UCSD-AML1 (cell line): ENCODE measurements at regions not wholly inside any gene's neighbourhood (a gene's known extent, or its start where the extent isn't known, plus 50 kb on each side); places are given as distances from the start of the nearest gene placed in this dataset.
"Not testable (repeated sequence)": the region's sequence is repeated elsewhere in the genome, so short reads cannot be mapped to it uniquely, and the experiment has no call there.

Source experiments
- DNase-seq: peaks from one replicate; lab custom pipeline; 2025; ENCODE audit not compliant: unreplicated experiment; lab: John Stamatoyannopoulos, UW

DNA sequence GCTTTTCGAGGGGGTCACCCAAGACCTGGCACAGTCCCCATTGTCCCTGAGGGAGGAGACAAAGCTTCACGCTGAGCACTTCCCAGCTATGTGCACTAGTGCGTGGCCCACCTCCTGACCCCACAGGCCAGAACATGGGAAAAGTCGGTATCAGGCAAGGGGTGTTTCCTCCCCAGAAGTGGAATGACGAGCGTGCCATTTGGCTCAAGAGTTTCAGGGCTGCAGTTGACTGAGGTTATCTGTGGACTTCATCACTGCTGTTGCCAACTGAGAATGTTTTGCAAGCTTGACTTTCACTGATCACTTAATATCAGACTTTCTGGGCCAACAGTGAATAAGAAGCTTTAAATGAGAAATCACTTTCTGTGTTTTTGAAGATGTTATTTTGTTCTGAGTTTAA is 137.0 kb upstream of the AFDN start:
- DNase-seq = no peak

GRCh38 chr6:167690167-167690922 is 136.4 kb upstream of the AFDN start:
- not testable (repeated sequence) for DNase-seq

- DNase-seq = no peak
Observed at GRCh38 chr6:167690931-167691330, 135.8 kb upstream of the AFDN start.

DNA sequence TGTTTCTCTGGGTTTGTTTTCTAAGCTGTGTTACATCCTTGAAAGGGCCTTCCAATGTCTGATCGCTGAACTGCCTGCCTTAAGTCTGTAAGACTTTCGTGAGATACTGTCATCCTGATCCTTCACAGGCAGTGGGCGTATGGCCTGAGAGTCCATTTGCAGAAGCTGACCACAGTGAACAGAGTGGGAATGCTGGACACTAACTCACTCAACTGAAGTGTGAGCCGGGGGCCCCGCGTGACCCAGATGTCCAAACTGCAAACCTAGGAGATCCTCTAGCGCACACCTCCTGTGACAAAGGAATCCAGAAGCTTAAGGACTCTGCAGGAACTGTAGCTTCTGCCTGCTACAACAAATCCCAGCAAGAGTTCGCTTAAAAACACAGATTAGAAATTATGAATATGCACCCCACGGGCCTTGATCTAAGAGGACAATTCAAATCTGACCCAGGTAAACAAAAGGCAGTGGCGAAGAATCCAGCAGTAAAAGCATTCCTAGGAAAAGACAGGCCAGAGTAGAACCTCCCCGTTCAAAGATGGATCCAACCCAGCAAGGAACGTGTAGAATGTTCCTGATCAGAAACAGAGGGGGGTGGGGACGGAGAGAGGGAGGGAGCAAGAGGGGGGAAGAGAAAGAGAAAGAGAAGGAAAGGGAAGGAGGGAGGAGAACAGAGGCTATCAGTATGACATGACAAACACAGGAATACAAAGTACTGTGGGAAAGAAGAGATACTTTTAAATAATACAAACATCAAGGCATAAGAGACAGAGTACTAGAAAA is 135.0 kb upstream of the AFDN start:
- no peak for DNase-seq

DNA sequence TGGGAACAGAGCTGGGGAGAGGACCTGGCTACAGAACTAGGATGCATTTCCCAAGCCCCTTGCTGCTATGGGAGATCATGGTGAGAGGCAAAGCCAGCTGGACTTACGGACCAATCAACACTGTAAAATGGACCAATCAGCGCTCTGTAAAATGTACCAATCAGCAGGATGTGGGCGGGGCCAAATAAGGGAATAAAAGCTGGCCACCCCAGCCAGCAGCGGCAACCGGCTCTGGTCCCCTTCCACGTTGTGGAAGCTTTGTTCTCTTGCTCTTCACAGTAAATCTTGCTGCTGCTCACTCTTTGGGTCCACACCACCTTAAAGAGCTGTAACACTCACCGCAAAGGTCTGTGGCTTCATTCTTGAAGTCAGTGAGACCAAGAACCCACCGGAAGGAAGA is 133.2 kb upstream of the AFDN start:
- not testable (repeated sequence) for DNase-seq

- no peak for DNase-seq
Observed at GRCh38 chr6:167695831-167696230, 130.9 kb upstream of the AFDN start.

DNA sequence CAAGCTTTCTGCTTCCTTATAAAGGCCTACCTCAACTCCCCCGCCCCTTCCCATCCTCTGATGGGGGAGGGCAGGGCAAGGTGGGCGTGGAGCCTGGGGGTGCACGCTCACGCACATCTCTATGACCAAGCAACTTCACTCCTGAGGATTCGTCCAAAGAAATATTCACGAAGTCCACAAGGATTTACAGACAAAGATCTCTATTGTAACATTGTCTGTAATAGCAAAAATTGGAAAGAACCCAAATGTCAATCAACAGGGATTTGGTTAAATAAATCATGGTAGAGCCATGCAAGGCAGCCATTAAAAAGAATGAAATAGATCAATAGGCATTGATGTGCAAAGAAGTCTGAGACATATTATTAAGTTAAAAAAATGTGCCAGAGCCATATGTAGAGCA is 130.4 kb upstream of the AFDN start:
- no peak for DNase-seq

GRCh38 chr6:167697316-167697715 is 129.4 kb upstream of the AFDN start:
- DNase-seq = no peak

DNA sequence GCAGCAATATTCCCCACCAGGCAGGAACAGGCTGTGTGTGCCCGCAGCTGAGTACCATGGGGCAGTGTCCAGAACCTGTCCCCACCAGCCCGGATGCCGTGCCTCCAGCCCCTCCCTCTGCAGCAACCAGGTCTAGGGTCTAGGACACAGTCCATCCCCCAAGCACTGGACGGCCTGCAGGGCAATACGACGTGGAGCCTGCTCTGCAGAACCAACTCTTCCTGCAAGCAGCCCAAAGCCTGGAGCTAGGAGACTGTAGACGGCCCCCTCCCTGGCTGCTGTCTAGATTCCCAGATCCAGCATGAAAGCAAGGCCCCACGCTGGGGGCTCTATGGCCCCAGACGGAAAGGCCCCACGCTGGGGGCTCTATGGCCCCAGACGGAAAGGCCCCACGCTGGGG is 128.2 kb upstream of the AFDN start:
- no peak for DNase-seq

DNA sequence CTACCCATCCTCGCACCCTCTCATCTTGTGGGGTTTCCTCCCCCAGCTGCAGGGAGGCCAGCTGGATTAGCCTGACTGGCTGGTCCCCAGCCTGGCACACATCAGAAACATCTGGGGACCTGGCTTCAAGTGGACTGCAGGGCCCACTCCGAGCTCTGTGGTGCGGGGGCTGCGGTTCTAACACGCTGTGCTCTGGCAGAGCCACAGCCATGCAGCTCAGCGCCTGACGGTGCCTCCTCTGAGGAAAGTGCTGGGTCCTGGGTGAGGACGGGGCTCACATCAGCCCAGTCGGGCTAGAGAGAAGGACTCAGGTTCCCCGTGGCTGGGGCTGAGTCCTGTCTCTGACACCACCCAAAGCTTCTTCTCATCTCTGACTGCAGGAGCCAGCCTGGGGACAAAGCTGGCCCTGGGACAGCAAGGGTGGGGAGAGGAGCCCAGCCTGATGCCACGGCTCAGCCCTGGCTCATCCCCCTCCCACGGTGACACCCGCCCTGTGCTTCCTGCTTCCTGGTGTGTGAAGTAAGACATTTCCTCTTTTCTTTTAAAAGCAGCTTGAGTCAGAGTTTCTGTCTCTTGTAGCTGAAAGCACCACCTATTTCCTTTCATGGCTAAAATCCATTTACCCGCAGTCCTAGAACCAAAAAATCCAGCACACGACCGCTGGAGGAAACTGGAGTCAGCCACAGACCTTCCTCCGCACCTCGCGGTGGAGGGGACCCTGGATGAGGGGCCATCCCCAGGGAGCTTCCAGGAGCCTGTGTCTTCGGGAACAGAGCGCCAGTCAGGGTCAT is 127.4 kb upstream of the AFDN start:
- DNase-seq = peak; percentile 79

DNA sequence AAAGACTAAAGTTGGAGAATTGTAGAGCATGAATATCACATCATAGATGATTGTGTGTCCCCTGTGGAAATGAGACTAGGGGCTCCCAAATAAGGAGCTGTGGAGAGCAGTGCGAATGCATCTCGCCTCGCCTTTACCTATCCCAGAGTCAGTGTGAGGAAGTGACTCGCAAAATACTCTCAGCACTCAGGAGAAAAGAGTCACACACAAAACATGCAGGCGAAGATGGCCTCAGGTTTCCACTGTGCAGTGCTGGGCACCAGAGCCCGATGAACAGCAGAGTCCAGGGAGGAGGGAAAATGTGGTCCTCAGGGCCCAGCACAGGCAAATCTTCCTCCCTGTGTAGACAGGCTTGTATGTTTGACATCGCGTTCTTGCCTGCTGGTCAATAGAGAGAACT is 126.5 kb upstream of the AFDN start:
- DNase-seq = no peak

DNA sequence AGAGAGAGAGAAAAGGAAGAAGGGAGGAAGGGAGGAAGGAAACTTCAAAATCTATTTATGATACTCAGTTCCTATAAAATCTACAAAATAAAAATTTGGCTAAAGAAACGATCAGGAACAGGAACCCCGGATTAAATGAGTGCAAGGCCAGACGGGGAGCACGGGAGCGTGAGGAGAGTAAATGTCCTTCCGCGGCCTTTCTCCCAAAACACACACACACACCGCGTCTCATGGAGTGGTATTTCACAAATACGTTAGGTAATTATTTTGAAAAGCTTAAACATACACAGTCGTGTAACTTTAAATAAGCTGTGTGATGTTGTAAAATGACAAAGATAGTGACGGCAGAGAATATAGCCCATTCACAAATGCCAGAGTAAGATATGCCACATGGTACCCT is 125.7 kb upstream of the AFDN start:
- no peak for DNase-seq

- DNase-seq = no peak
Observed at GRCh38 chr6:167702241-167702827, 124.4 kb upstream of the AFDN start.

- no peak for DNase-seq
Observed at GRCh38 chr6:167703347-167703746, 123.4 kb upstream of the AFDN start.

- no peak for DNase-seq
Observed at GRCh38 chr6:167703781-167704180, 122.9 kb upstream of the AFDN start.

GRCh38 chr6:167704396-167704901 is 122.3 kb upstream of the AFDN start:
- no peak for DNase-seq

DNA sequence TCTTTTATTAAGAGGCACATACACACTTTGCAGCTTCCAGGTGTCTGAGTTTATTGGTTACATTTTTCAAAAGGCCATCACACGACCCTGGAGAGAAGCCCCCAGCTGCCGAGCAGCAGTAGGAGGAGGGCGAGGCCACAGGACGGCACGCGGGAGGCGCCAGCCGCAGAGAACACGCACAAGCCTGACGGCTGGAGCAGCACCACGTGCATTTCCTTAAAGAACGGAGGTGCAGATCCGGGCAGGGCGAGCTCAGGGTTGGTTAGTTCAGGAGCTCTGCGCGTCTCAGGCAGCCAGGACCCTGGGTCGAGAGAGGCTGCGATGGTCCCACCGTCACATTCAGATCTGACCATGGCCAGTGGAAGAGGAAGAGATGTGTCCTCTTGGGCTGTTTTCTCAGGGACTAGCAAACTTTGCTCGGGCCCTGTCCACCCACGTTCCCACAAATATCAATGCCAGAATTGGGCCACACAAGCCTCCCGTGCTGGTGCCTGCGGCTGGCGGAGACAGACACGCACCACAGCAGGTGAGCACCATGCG is 121.4 kb upstream of the AFDN start:
- DNase-seq = no peak

GRCh38 chr6:167706313-167707109 is 120.2 kb upstream of the AFDN start:
- DNase-seq = peak; percentile 29

DNA sequence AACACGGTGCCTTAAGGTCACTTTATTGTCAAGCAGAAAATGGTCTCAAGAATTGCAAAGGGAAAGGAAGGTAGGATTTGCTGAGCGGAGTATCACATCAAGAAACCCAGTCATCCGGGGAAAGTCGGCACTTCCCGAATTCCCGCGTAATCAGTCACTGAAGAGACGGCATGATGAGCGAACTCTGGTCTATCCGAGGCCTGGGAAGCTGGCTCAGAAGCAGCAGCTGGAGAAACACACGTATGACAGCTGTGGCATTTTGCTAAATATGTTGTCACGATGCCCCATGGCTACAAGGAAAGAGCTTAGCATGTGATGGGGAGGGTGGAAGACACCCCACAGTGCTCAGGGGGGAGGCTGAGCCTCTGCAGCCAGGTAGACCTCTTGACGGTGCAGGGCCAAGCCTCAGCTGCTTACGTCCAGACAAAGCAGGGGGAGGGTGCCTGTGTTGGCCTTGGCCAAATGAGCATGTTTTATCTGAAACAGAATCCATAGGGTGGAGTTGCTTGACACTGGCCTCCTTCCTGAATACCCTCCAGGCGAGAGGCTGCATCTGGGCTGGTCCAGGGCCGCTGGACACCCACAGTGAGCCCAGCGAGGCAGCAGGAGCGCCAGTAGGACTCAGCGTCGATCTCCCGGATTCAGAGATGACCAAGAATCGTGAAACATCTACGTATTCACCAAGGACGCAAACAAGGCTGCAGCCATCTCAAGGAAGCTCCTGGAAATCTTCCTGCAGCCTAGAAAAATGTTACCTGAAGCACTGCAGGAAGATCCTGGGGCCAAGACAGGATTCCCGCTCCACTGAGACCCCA is 118.8 kb upstream of the AFDN start:
- DNase-seq = no peak
